ENCODE measurements at regions not wholly inside any gene's neighbourhood (a gene's known extent, or its start where the extent isn't known, plus 50 kb on each side); places are given as distances from the start of the nearest gene placed in this dataset.

GRCh38 chr5:66362046-66362445 is 217.9 kb downstream of the SREK1 start:
- no peaks in the 10 kb centered on the region for H3K79me2 ChIP-seq (ENCODE audit: insufficient read depth, low read length)
- DNase-seq (ENCODE audit: low spot score) (no peak), ATAC-seq (no peak), FAIRE-seq (no peak)
- no TSS peak for BruUV-seq (replicated peaks)
- no peak overlapping the region for H3K27ac ChIP-seq (ENCODE audit: extremely low read length, insufficient read depth, low read length)
- no peak for TF ChIP-seq SRSF1 (optimal IDR thresholded peaks at IDR 0.05; ENCODE audit: low read depth, low read length)
- no peak for TF ChIP-seq HOXD1 (CRISPR knock-in tag; IDR thresholded peaks at IDR 0.05)
- TF ChIP-seq ZNF598 (CRISPR knock-in tag; IDR thresholded peaks at IDR 0.05; ENCODE audit: borderline replicate concordance) = no peak
- H3K36me3 ChIP-seq (replicated peaks in 1 of 2; ENCODE audit: control insufficient read depth in 1 of 2, insufficient read depth in 2 of 2, low read length in 2 of 2) = no peaks in the 10 kb centered on the region
- H3K27me3 ChIP-seq (ENCODE audit: control insufficient read depth in 1 of 2, insufficient read depth in 2 of 2, low read length in 2 of 2) = peaks cover 0 to under 1% of the 10 kb centered on the region in 2 experiments; a peak in 2 of 5 replicates
- H3K4me2 ChIP-seq (ENCODE audit: low read depth, low read length) = no peak overlapping the region
- H3K9me3 ChIP-seq (ENCODE audit: low read length) = no peaks in the 10 kb centered on the region
- no peaks in the 10 kb centered on the region for H3K4me1 ChIP-seq (ENCODE audit: insufficient read depth, low read length)
- ChIA-PET CTCF (ENCODE audit: low intra/inter-chr PET ratio, low total read pairs) (no interaction called here), POLR2A (no interaction called here)
- no peaks in the 10 kb centered on the region for H4K20me1 ChIP-seq (ENCODE audit: insufficient read depth, low read length)
- intact Hi-C loops (cut with micrococcal nuclease; ENCODE audit: unreplicated experiment) = no loop called here
- H3K9ac ChIP-seq (ENCODE audit: insufficient read depth, low read depth, low read length) = no peak overlapping the region
- H2AFZ ChIP-seq (ENCODE audit: low read length) = no peak overlapping the region
- H3K4me3 ChIP-seq (replicated peaks in 1 of 3; ENCODE audit: insufficient read depth in 1 of 3, low read depth in 2 of 3, low read length in 3 of 3) = no peak overlapping the region
- WGBS (ENCODE audit: low lambda C conversion rate) = 2% methylated on average over 6 of the region's 6 CpGs
- in situ Hi-C loops (cut with HindIII; ENCODE audit: extremely low pct_ligation_motif_present, low pct_unique_long_range_greater_than_20kb) = no loop called here

- H4K20me1 ChIP-seq (ENCODE audit: insufficient read depth, low read length) = no peaks in the 10 kb centered on the region
- H3K9me3 ChIP-seq (ENCODE audit: low read length) = no peaks in the 10 kb centered on the region
- no peak overlapping the region for H2AFZ ChIP-seq (ENCODE audit: low read length)
- in situ Hi-C loops (cut with HindIII; ENCODE audit: extremely low pct_ligation_motif_present, low pct_unique_long_range_greater_than_20kb) = no loop called here
- TF ChIP-seq ATM (IDR thresholded peaks at IDR 0.05; ENCODE audit: borderline replicate concordance) (no peak), BCL6 (CRISPR knock-in tag; IDR thresholded peaks at IDR 0.05) (no peak), MLXIP (CRISPR knock-in tag; IDR thresholded peaks at IDR 0.05; ENCODE audit: borderline replicate concordance) (no peak), ZNF768 (CRISPR knock-in tag; IDR thresholded peaks at IDR 0.05) (no peak), PBX2 (CRISPR knock-in tag; IDR thresholded peaks at IDR 0.05) (no peak), KAT2B (IDR thresholded peaks at IDR 0.05; ENCODE audit: borderline replicate concordance, low read depth, low read length) (no peak), ATF7-NPFF (CRISPR knock-in tag; IDR thresholded peaks at IDR 0.05; ENCODE audit: low read depth) (no peak), ZNF557 (CRISPR knock-in tag; IDR thresholded peaks at IDR 0.05) (no peak)
- BruUV-seq (replicated peaks) = no TSS peak
- H3K27ac ChIP-seq (ENCODE audit: extremely low read length, insufficient read depth, low read length) = no peak overlapping the region
- ATAC-seq (no peak), DNase-seq (ENCODE audit: low spot score) (no peak), FAIRE-seq (no peak)
- intact Hi-C loops (cut with micrococcal nuclease; ENCODE audit: unreplicated experiment) = no loop called here
- H3K4me3 ChIP-seq (replicated peaks in 1 of 3; ENCODE audit: insufficient read depth in 1 of 3, low read depth in 2 of 3, low read length in 3 of 3) = no peak overlapping the region
- 52% methylated on average over 4 of the region's 4 CpGs for WGBS (ENCODE audit: low lambda C conversion rate)
- ChIA-PET CTCF (ENCODE audit: low intra/inter-chr PET ratio, low total read pairs) (no interaction called here), POLR2A (no interaction called here)
- no peak overlapping the region for H3K9ac ChIP-seq (ENCODE audit: insufficient read depth, low read depth, low read length)
- no peaks in the 10 kb centered on the region for H3K4me1 ChIP-seq (ENCODE audit: insufficient read depth, low read length)
- no peak overlapping the region for H3K4me2 ChIP-seq (ENCODE audit: low read depth, low read length)
- no peaks in the 10 kb centered on the region; a peak in 2 of 5 replicates for H3K27me3 ChIP-seq (ENCODE audit: control insufficient read depth in 1 of 2, insufficient read depth in 2 of 2, low read length in 2 of 2)
- H3K36me3 ChIP-seq (replicated peaks in 1 of 2; ENCODE audit: control insufficient read depth in 1 of 2, insufficient read depth in 2 of 2, low read length in 2 of 2) = no peaks in the 10 kb centered on the region
- H3K79me2 ChIP-seq (ENCODE audit: insufficient read depth, low read length) = no peaks in the 10 kb centered on the region
Measured at GRCh38 chr5:66362687-66363086, 218.6 kb downstream of the SREK1 start.
